HEK293 (cell line): ENCODE measurements at regions not wholly inside any gene's neighbourhood (a gene's known extent, or its start where the extent isn't known, plus 50 kb on each side); places are given as distances from the start of the nearest gene placed in this dataset.

ENCODE experiments used
- CTCF ChIA-PET: fragments of 350-600 bp; formaldehyde crosslinking; extraction: SDS; loops from one replicate; lab custom pipeline; 2021; ENCODE audit warnings: antibody characterized with exemption; lab: Yijun Ruan, JAX
- POLR2A ChIA-PET: fragments of 300-600 bp; formaldehyde crosslinking; extraction: SDS; loops from one replicate; lab custom pipeline; 2020; ENCODE audit warnings: antibody characterized with exemption, inconsistent platforms; lab: Yijun Ruan, JAX
- H3K27ac ChIP-seq: fragments of 200-500 bp; sonication (Bioruptor generic); 2 replicates; pipeline ENCODE4 v1.5.1; 2014; ENCODE audit warnings: low read depth, low read length, control low read depth, inconsistent platforms; ENCODE audit errors: extremely low read depth
- H3K36me3 ChIP-seq, 2 experiments: fragments of 200-500 bp in 1 of 2; sonication (Bioruptor generic) in 1 of 2; 1 replicate in 1 of 2; 2 replicates in 1 of 2; pipeline ENCODE4 v1.5.1; 2014 to 2017; ENCODE audit warnings: inconsistent platforms in 2 of 2, low read length in 2 of 2; ENCODE audit not compliant: control insufficient read depth in 2 of 2, insufficient read depth in 1 of 2
- H3K4me1 ChIP-seq: fragments of 200-500 bp; sonication (Bioruptor generic); 2 replicates; pipeline ENCODE4 v1.5.1; 2014; ENCODE audit warnings: mild to moderate bottlenecking, low read length, inconsistent platforms; ENCODE audit not compliant: control insufficient read depth, insufficient read depth
- H3K4me3 ChIP-seq: 2 replicates; pipeline ENCODE4 v1.5.1; 2011; ENCODE audit warnings: low read depth, mild to moderate bottlenecking, control low read depth, low read length, moderate library complexity
- H3K9me3 ChIP-seq: fragments of 200-500 bp; sonication (Bioruptor generic); 2 replicates; pipeline ENCODE4 v1.5.1; 2014; ENCODE audit warnings: low read depth, low read length, inconsistent platforms; ENCODE audit not compliant: control insufficient read depth, insufficient read depth
- BCL11B ChIP-seq: fragments of 450-650 bp; formaldehyde crosslinking; IDR thresholded peaks from 2 replicates; pipeline ENCODE4 v1.5.1; 2016; ENCODE audit warnings: low read depth, missing biosample characterization, missing genetic modification characterization
- GLIS1 ChIP-seq: fragments of 450-650 bp; formaldehyde crosslinking; IDR thresholded peaks from 2 replicates; pipeline ENCODE4 v1.5.1; 2016; ENCODE audit warnings: missing biosample characterization, missing genetic modification characterization
- REPIN1 ChIP-seq: fragments of 450-650 bp; formaldehyde crosslinking; IDR thresholded peaks from 2 replicates; pipeline ENCODE4 v1.5.1; 2017; ENCODE audit warnings: missing biosample characterization, missing genetic modification characterization, low read depth
- ZBTB1 ChIP-seq: fragments of 450-650 bp; formaldehyde crosslinking; IDR thresholded peaks from 2 replicates; pipeline ENCODE4 v1.5.1; 2016; ENCODE audit warnings: missing biosample characterization, missing genetic modification characterization
- ZFHX2 ChIP-seq: fragments of 450-650 bp; formaldehyde crosslinking; conservative IDR thresholded peaks from 2 replicates; pipeline ENCODE4 v1.5.1; 2016; ENCODE audit warnings: missing biosample characterization, missing genetic modification characterization
- ZNF140 ChIP-seq: fragments of 450-650 bp; formaldehyde crosslinking; IDR thresholded peaks from 2 replicates; pipeline ENCODE4 v1.5.1; 2016; ENCODE audit warnings: missing biosample characterization, missing genetic modification characterization
- ZNF311 ChIP-seq: fragments of 450-650 bp; formaldehyde crosslinking; IDR thresholded peaks from 2 replicates; pipeline ENCODE4 v1.5.1; 2017; ENCODE audit warnings: missing biosample characterization, missing genetic modification characterization, borderline replicate concordance
- ZNF394 ChIP-seq: fragments of 450-650 bp; formaldehyde crosslinking; IDR thresholded peaks from 2 replicates; pipeline ENCODE4 v1.5.1; 2016; ENCODE audit warnings: missing biosample characterization, missing genetic modification characterization, mild to moderate bottlenecking, moderate library complexity, borderline replicate concordance
- ZNF473 ChIP-seq: fragments of 450-650 bp; formaldehyde crosslinking; IDR thresholded peaks from 2 replicates; pipeline ENCODE4 v1.5.1; 2017; ENCODE audit warnings: missing biosample characterization, missing genetic modification characterization
- ZNF571 ChIP-seq: fragments of 450-650 bp; formaldehyde crosslinking; IDR thresholded peaks from 2 replicates; pipeline ENCODE4 v1.5.0; 2017; ENCODE audit warnings: missing biosample characterization, missing genetic modification characterization
- ZNF600 ChIP-seq: fragments of 450-650 bp; formaldehyde crosslinking; IDR thresholded peaks from 2 replicates; pipeline ENCODE4 v1.5.1; 2016; ENCODE audit warnings: missing biosample characterization, missing genetic modification characterization
- ZNF629 ChIP-seq: fragments of 450-650 bp; formaldehyde crosslinking; IDR thresholded peaks from 2 replicates; pipeline ENCODE4 v1.5.1; 2017; ENCODE audit warnings: missing biosample characterization, missing genetic modification characterization
- ZNF776 ChIP-seq: fragments of 450-650 bp; formaldehyde crosslinking; IDR thresholded peaks from 2 replicates; pipeline ENCODE4 v1.5.0; 2017; ENCODE audit warnings: missing biosample characterization, missing genetic modification characterization, borderline replicate concordance
- ZNF777 ChIP-seq: fragments of 450-650 bp; formaldehyde crosslinking; IDR thresholded peaks from 2 replicates; pipeline ENCODE4 v1.5.1; 2017; ENCODE audit warnings: missing biosample characterization, missing genetic modification characterization, borderline replicate concordance
- ZNF792 ChIP-seq: fragments of 450-650 bp; formaldehyde crosslinking; IDR thresholded peaks from 2 replicates; pipeline ENCODE4 v1.5.1; 2016; ENCODE audit warnings: missing biosample characterization, missing genetic modification characterization
- TF ChIP-seq, protein P1 (sequence below): fragments of 450-650 bp; formaldehyde crosslinking; IDR thresholded peaks from 2 replicates; pipeline ENCODE4 v1.5.0; 2017; ENCODE audit warnings: missing biosample characterization, missing genetic modification characterization, borderline replicate concordance
- TF ChIP-seq, protein P2 (sequence below): fragments of 450-650 bp; formaldehyde crosslinking; IDR thresholded peaks from 2 replicates; pipeline ENCODE4 v1.5.1; 2016; ENCODE audit warnings: missing biosample characterization, missing genetic modification characterization
- TF ChIP-seq, protein P3 (sequence below): fragments of 450-650 bp; formaldehyde crosslinking; IDR thresholded peaks from 2 replicates; pipeline ENCODE4 v1.5.1; 2016; ENCODE audit warnings: missing biosample characterization, missing genetic modification characterization
- TF ChIP-seq, protein P4 (sequence below): fragments of 450-650 bp; formaldehyde crosslinking; IDR thresholded peaks from 2 replicates; pipeline ENCODE4 v1.5.1; 2016; ENCODE audit warnings: missing biosample characterization, missing genetic modification characterization

DNA sequence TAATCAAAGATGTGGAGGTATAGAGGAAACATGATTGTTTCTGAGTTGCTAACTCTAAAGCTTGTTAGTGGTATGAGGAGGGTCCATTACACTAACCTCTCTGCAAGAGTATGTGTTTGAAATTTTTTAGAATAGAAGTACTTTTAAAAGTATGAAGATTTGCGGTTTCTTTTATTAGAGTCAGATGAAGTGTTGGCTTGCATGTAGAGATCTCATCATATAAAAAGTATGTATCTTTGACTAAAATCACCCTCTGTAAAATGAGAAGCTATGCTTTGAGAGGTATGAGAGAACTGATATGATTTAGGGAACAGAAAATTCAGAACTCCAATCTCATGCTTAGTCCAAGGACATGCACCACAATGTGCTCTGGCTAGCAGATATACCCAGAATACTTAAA lies 140.4 kb upstream of the MBNL1 start (continued):
- TF ChIP-seq, protein P1, sequence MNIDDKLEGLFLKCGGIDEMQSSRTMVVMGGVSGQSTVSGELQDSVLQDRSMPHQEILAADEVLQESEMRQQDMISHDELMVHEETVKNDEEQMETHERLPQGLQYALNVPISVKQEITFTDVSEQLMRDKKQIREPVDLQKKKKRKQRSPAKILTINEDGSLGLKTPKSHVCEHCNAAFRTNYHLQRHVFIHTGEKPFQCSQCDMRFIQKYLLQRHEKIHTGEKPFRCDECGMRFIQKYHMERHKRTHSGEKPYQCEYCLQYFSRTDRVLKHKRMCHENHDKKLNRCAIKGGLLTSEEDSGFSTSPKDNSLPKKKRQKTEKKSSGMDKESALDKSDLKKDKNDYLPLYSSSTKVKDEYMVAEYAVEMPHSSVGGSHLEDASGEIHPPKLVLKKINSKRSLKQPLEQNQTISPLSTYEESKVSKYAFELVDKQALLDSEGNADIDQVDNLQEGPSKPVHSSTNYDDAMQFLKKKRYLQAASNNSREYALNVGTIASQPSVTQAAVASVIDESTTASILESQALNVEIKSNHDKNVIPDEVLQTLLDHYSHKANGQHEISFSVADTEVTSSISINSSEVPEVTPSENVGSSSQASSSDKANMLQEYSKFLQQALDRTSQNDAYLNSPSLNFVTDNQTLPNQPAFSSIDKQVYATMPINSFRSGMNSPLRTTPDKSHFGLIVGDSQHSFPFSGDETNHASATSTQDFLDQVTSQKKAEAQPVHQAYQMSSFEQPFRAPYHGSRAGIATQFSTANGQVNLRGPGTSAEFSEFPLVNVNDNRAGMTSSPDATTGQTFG (tag by site-specific recombination): no peak
- TF ChIP-seq ZNF311 (tag by site-specific recombination): no peak
- no peak for TF ChIP-seq BCL11B
- TF ChIP-seq ZNF473 (tag by site-specific recombination): no peak
- TF ChIP-seq ZNF776 (tag by site-specific recombination): no peak
- TF ChIP-seq, protein P2, sequence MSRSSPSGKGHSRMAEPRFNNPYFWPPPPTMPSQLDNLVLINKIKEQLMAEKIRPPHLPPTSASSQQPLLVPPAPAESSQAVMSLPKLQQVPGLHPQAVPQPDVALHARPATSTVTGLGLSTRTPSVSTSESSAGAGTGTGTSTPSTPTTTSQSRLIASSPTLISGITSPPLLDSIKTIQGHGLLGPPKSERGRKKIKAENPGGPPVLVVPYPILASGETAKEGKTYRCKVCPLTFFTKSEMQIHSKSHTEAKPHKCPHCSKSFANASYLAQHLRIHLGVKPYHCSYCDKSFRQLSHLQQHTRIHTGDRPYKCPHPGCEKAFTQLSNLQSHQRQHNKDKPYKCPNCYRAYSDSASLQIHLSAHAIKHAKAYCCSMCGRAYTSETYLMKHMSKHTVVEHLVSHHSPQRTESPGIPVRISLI: no peak
- TF ChIP-seq ZNF140: no peak

DNA sequence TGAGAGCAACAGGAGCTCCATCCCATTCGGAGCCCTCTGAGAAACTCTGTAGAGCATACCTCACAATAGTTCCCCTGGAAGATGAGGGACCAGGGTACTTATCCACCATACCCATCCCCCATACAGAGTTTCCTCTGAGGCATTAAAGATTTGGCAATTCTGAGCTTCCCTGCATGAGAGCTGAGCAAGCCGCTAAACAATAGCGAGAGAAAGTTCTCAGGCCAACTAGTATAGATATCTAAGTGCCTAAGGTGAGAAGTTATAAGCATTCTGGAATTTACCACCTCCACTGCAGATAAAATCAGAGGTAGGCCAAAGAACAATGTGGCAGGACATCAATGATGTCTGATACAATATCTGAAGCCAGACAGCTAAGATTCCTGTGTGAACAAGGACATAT lies 129.1 kb upstream of the MBNL1 start:
- no peak for TF ChIP-seq ZNF777
- no peak for TF ChIP-seq ZBTB1 (tag by site-specific recombination)
- no peak for TF ChIP-seq ZNF792 (tag by site-specific recombination)
- TF ChIP-seq ZNF600 (tag by site-specific recombination): no peak
- no peak for TF ChIP-seq ZNF394 (tag by site-specific recombination)
- no peak for TF ChIP-seq GLIS1 (tag by site-specific recombination)
- TF ChIP-seq, protein P3, sequence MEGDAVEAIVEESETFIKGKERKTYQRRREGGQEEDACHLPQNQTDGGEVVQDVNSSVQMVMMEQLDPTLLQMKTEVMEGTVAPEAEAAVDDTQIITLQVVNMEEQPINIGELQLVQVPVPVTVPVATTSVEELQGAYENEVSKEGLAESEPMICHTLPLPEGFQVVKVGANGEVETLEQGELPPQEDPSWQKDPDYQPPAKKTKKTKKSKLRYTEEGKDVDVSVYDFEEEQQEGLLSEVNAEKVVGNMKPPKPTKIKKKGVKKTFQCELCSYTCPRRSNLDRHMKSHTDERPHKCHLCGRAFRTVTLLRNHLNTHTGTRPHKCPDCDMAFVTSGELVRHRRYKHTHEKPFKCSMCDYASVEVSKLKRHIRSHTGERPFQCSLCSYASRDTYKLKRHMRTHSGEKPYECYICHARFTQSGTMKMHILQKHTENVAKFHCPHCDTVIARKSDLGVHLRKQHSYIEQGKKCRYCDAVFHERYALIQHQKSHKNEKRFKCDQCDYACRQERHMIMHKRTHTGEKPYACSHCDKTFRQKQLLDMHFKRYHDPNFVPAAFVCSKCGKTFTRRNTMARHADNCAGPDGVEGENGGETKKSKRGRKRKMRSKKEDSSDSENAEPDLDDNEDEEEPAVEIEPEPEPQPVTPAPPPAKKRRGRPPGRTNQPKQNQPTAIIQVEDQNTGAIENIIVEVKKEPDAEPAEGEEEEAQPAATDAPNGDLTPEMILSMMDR: no peak
- TF ChIP-seq REPIN1 (tag by site-specific recombination): no peak
- TF ChIP-seq ZNF629: no peak
- no peak for TF ChIP-seq ZFHX2 (tag by site-specific recombination)
- TF ChIP-seq, protein P4, sequence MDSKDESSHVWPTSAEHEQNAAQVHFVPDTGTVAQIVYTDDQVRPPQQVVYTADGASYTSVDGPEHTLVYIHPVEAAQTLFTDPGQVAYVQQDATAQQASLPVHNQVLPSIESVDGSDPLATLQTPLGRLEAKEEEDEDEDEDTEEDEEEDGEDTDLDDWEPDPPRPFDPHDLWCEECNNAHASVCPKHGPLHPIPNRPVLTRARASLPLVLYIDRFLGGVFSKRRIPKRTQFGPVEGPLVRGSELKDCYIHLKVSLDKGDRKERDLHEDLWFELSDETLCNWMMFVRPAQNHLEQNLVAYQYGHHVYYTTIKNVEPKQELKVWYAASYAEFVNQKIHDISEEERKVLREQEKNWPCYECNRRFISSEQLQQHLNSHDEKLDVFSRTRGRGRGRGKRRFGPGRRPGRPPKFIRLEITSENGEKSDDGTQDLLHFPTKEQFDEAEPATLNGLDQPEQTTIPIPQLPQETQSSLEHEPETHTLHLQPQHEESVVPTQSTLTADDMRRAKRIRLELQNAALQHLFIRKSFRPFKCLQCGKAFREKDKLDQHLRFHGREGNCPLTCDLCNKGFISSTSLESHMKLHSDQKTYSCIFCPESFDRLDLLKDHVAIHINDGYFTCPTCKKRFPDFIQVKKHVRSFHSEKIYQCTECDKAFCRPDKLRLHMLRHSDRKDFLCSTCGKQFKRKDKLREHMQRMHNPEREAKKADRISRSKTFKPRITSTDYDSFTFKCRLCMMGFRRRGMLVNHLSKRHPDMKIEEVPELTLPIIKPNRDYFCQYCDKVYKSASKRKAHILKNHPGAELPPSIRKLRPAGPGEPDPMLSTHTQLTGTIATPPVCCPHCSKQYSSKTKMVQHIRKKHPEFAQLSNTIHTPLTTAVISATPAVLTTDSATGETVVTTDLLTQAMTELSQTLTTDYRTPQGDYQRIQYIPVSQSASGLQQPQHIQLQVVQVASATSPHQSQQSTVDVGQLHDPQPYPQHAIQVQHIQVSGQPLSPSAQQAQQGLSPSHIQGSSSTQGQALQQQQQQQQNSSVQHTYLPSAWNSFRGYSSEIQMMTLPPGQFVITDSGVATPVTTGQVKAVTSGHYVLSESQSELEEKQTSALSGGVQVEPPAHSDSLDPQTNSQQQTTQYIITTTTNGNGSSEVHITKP (tag by site-specific recombination): no peak
- TF ChIP-seq ZNF571 (tag by site-specific recombination): no peak
- Histone ChIP-seq H3K27ac (no peak overlapping the region), H3K9me3 (no peaks in the 10 kb centered on the region), H3K4me1 (no peaks in the 10 kb centered on the region), H3K4me3 (no peak overlapping the region), H3K36me3 (no peaks in the 10 kb centered on the region)
- CTCF ChIA-PET: interaction anchor here (1.2 kb wide), 1 partner anchor 13 kb away, joined by 3 read pairs; no protein-coding TSS in a partner anchor
- POLR2A ChIA-PET: no interaction called here
